ENCODE measurements at regions not wholly inside any gene's neighbourhood (a gene's known extent, or its start where the extent isn't known, plus 50 kb on each side); places are given as distances from the start of the nearest gene placed in this dataset.

DNA sequence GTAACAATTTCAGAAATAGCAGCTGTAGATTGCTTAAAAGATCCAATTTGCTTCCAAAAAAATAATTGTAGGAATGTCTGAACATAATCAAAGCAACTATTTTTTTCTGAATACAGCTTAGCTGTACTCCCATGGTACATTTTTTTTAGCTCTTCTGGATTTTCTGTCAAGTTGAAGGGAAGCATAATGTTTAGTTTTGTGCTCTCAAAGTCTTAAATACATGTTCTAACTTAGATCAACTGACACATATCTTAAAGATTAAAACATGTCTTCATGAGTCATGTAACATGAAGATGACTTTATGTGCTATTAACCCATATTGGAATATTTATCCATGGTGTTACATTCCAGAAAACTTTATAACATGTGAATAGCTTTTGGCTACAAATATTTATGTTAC lies 255.7 kb downstream of the BTG1 start:
- H4K20me1 ChIP-seq (ENCODE audit: insufficient read depth, low read length): no peaks in the 10 kb centered on the region
- DNase-seq (ENCODE audit: low spot score): no peak
- ChIA-PET POLR2A (no interaction called here), CTCF (ENCODE audit: unreplicated experiment) (no interaction called here)
- no peak overlapping the region for H3K27ac ChIP-seq (ENCODE audit: low read depth, low read length, poor library complexity, severe bottlenecking)
- intact Hi-C loops (cut with micrococcal nuclease; ENCODE audit: unreplicated experiment): no loop called here
- no TSS peak for BruUV-seq (replicated peaks)
- H3K36me3 ChIP-seq (ENCODE audit: insufficient read depth, low read length): no peaks in the 10 kb centered on the region
- TF ChIP-seq, protein P1, sequence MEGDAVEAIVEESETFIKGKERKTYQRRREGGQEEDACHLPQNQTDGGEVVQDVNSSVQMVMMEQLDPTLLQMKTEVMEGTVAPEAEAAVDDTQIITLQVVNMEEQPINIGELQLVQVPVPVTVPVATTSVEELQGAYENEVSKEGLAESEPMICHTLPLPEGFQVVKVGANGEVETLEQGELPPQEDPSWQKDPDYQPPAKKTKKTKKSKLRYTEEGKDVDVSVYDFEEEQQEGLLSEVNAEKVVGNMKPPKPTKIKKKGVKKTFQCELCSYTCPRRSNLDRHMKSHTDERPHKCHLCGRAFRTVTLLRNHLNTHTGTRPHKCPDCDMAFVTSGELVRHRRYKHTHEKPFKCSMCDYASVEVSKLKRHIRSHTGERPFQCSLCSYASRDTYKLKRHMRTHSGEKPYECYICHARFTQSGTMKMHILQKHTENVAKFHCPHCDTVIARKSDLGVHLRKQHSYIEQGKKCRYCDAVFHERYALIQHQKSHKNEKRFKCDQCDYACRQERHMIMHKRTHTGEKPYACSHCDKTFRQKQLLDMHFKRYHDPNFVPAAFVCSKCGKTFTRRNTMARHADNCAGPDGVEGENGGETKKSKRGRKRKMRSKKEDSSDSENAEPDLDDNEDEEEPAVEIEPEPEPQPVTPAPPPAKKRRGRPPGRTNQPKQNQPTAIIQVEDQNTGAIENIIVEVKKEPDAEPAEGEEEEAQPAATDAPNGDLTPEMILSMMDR (conservative IDR thresholded peaks at IDR 0.05; ENCODE audit: low read length): no peak
- TF ChIP-seq EZH2phosphoT487 (IDR thresholded peaks at IDR 0.05; ENCODE audit: borderline replicate concordance, low read depth, low read length): no peak
- no peaks in the 10 kb centered on the region for H3K9me2 ChIP-seq (ENCODE audit: insufficient read depth, low read length)
- H2AFZ ChIP-seq (ENCODE audit: low read length): no peak overlapping the region
- H3K4me3 ChIP-seq (ENCODE audit: low read depth, low read length, poor library complexity, severe bottlenecking): no peak overlapping the region
- no peaks in the 10 kb centered on the region for H3K4me1 ChIP-seq (ENCODE audit: insufficient read depth, low read length, poor library complexity, severe bottlenecking)
- no peak overlapping the region for H3K4me2 ChIP-seq (ENCODE audit: low read length)
- no peaks in the 10 kb centered on the region for H3K9me3 ChIP-seq (ENCODE audit: low read length)
- H3K79me2 ChIP-seq (ENCODE audit: insufficient read depth, low read depth, low read length): no peaks in the 10 kb centered on the region

DNA sequence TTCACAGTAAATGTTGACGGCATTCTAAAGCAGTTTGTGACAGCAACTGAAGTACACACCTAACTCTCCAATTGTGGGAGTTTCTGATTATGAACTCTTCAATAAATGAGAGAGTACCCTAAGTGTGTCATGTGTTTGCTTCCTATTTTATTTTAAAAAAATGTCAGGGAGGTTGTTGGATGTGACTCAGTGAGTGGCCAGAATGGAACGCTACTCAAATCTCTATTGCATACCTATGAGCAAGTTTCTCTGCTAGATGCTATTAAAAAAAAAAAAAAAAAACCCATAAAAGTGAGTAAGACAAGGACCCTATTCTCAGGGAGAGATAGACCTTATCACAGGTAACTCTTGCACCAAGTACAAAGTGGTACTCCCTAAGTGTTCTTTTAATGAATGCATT lies 256.6 kb downstream of the BTG1 start:
- H3K4me1 ChIP-seq (ENCODE audit: insufficient read depth, low read length, poor library complexity, severe bottlenecking): no peaks in the 10 kb centered on the region
- ChIA-PET POLR2A (interaction anchor here (1.1 kb wide), 1 partner anchor 16 kb away, joined by 3 read pairs; no protein-coding TSS in a partner anchor), CTCF (ENCODE audit: unreplicated experiment) (no interaction called here)
- BruUV-seq (replicated peaks): no TSS peak
- no peaks in the 10 kb centered on the region for H3K36me3 ChIP-seq (ENCODE audit: insufficient read depth, low read length)
- no peak overlapping the region for H3K4me2 ChIP-seq (ENCODE audit: low read length)
- no peaks in the 10 kb centered on the region for H3K79me2 ChIP-seq (ENCODE audit: insufficient read depth, low read depth, low read length)
- no peaks in the 10 kb centered on the region for H3K9me2 ChIP-seq (ENCODE audit: insufficient read depth, low read length)
- H3K9me3 ChIP-seq (ENCODE audit: low read length): no peaks in the 10 kb centered on the region
- H4K20me1 ChIP-seq (ENCODE audit: insufficient read depth, low read length): no peaks in the 10 kb centered on the region
- intact Hi-C loops (cut with micrococcal nuclease; ENCODE audit: unreplicated experiment): no loop called here
- H2AFZ ChIP-seq (ENCODE audit: low read length): no peak overlapping the region
- TF ChIP-seq EZH2phosphoT487 (IDR thresholded peaks at IDR 0.05; ENCODE audit: borderline replicate concordance, low read depth, low read length): no peak
- TF ChIP-seq, protein P1 (conservative IDR thresholded peaks at IDR 0.05; ENCODE audit: low read length): no peak
- no peak for DNase-seq (ENCODE audit: low spot score)
- no peak overlapping the region for H3K27ac ChIP-seq (ENCODE audit: low read depth, low read length, poor library complexity, severe bottlenecking)
- no peak overlapping the region for H3K4me3 ChIP-seq (ENCODE audit: low read depth, low read length, poor library complexity, severe bottlenecking)

DNA sequence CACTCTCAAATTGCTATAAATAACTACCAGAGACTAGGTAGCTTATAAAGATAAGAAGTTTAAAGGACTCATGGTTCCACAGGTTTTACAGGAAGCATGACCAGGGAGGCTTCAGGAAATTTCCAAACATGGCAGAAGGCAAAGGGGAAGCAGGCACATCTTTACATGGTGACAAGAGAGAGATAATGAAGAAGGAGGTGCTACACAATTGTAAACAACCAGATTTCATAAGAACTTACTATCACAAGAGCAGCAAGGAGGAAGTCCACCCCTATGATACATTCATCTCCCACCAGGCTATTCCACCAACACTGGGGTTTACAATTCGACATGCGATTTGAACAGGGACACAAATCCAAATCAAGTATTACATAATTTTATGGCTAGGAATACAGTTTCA lies 257.7 kb downstream of the BTG1 start:
- H3K4me3 ChIP-seq (ENCODE audit: low read depth, low read length, poor library complexity, severe bottlenecking): no peak overlapping the region
- CTCF ChIA-PET (ENCODE audit: unreplicated experiment): no interaction called here

More for the DNA sequence above, 257.7 kb downstream of the BTG1 start:
- Histone ChIP-seq H3K9me3 (ENCODE audit: low read length) (no peaks in the 10 kb centered on the region), H3K79me2 (ENCODE audit: insufficient read depth, low read depth, low read length) (no peaks in the 10 kb centered on the region), H3K27ac (ENCODE audit: low read depth, low read length, poor library complexity, severe bottlenecking) (no peak overlapping the region), H3K4me2 (ENCODE audit: low read length) (no peak overlapping the region), H4K20me1 (ENCODE audit: insufficient read depth, low read length) (no peaks in the 10 kb centered on the region), H3K4me1 (ENCODE audit: insufficient read depth, low read length, poor library complexity, severe bottlenecking) (no peaks in the 10 kb centered on the region), H3K36me3 (ENCODE audit: insufficient read depth, low read length) (no peaks in the 10 kb centered on the region), H2AFZ (ENCODE audit: low read length) (no peak overlapping the region), H3K9me2 (ENCODE audit: insufficient read depth, low read length) (no peaks in the 10 kb centered on the region)
- POLR2A ChIA-PET: interaction anchor here (0.6 to 1.1 kb wide), 3 partner anchors 17 to 41 kb away, joined by 3 to 4 read pairs (median 3); no protein-coding TSS in a partner anchor
- DNase-seq (ENCODE audit: low spot score): no peak
- BruUV-seq (replicated peaks): no TSS peak
- TF ChIP-seq EZH2phosphoT487 (IDR thresholded peaks at IDR 0.05; ENCODE audit: borderline replicate concordance, low read depth, low read length): no peak
- TF ChIP-seq, protein P1 (conservative IDR thresholded peaks at IDR 0.05; ENCODE audit: low read length): no peak
- intact Hi-C loops (cut with micrococcal nuclease; ENCODE audit: unreplicated experiment): no loop called here
